GM11168 (cell line): ENCODE measurements at regions not wholly inside any gene's neighbourhood (a gene's known extent, or its start where the extent isn't known, plus 50 kb on each side); places are given as distances from the start of the nearest gene placed in this dataset.
"Not testable (repeated sequence)": the region's sequence is repeated elsewhere in the genome, so short reads cannot be mapped to it uniquely, and the experiment has no call there.

Source experiments
- in situ Hi-C: fragments of 300-500 bp; cut with MboI; formaldehyde crosslinking; loops from one replicate; pipeline ENCODE4 v1.12.0; 2022; ENCODE audit warnings: low sequenced_read_pairs; ENCODE audit not compliant: unreplicated experiment

GRCh38 chrX:114037515-114037914, 546.4 kb upstream of the HTR2C start:
- in situ Hi-C loops: no loop called here

- in situ Hi-C loops: no loop called here
Observed at GRCh38 chrX:114028907-114029662, 554.8 kb upstream of the HTR2C start.

GRCh38 chrX:114017086-114017485, 566.8 kb upstream of the HTR2C start:
- in situ Hi-C loops: no loop called here

- in situ Hi-C loops: no loop called here
Observed at GRCh38 chrX:114015966-114016365, 567.9 kb upstream of the HTR2C start.

- in situ Hi-C loops: no loop called here
Observed at GRCh38 chrX:114006664-114007063, 577.2 kb upstream of the HTR2C start.

GRCh38 chrX:113996781-113997180, 587.1 kb upstream of the HTR2C start:
- in situ Hi-C loops: no loop called here

GRCh38 chrX:113991720-113992119, 592.2 kb upstream of the HTR2C start:
- in situ Hi-C loops: not testable (repeated sequence)

GRCh38 chrX:113990669-113991068, 593.2 kb upstream of the HTR2C start:
- in situ Hi-C loops: not testable (repeated sequence)

GRCh38 chrX:113988315-113988935, 595.5 kb upstream of the HTR2C start:
- in situ Hi-C loops: not testable (repeated sequence)

GRCh38 chrX:113986427-113986826, 597.5 kb upstream of the HTR2C start:
- in situ Hi-C loops: no loop called here

GRCh38 chrX:113982766-113983165, 601.1 kb upstream of the HTR2C start:
- in situ Hi-C loops: no loop called here

GRCh38 chrX:113980953-113981352, 602.9 kb upstream of the HTR2C start:
- in situ Hi-C loops: no loop called here

GRCh38 chrX:113977887-113978286, 606.0 kb upstream of the HTR2C start:
- in situ Hi-C loops: no loop called here

- in situ Hi-C loops: no loop called here
Observed at GRCh38 chrX:113975441-113975840, 608.4 kb upstream of the HTR2C start.

GRCh38 chrX:113974881-113975280, 609.0 kb upstream of the HTR2C start:
- in situ Hi-C loops: no loop called here

GRCh38 chrX:113973706-113974105, 610.2 kb upstream of the HTR2C start:
- in situ Hi-C loops: no loop called here

- in situ Hi-C loops: no loop called here
Observed at GRCh38 chrX:113966791-113967190, 617.1 kb upstream of the HTR2C start.

GRCh38 chrX:113962343-113962742, 621.5 kb upstream of the HTR2C start:
- in situ Hi-C loops: no loop called here

- in situ Hi-C loops: no loop called here
Observed at GRCh38 chrX:113959912-113960626, 623.8 kb upstream of the HTR2C start.

- in situ Hi-C loops: no loop called here
Observed at GRCh38 chrX:113956936-113957335, 627.0 kb upstream of the HTR2C start.

- in situ Hi-C loops: no loop called here
Observed at GRCh38 chrX:113954297-113954696, 629.6 kb upstream of the HTR2C start.
